IMR-90 (cell line): ENCODE measurements at regions not wholly inside any gene's neighbourhood (a gene's known extent, or its start where the extent isn't known, plus 50 kb on each side); places are given as distances from the start of the nearest gene placed in this dataset.

Experiments used
- ATAC-seq: fragments of 200-7000 bp; cut with Tn5 transposase; 2 replicates; pipeline ENCODE4 v1.9.1; 2020; ENCODE audit warnings: low read depth, mild to moderate bottlenecking, moderate library complexity
- BruUV-seq: library from RNA; stranded (reverse); fragments of 400-500 nt; replicated peaks from 2 replicates; lab custom pipeline; 2021; lab: Mats Ljungman, UMichigan
- CTCF ChIA-PET: fragments of 300-600 bp; formaldehyde crosslinking; extraction: SDS; loops from one replicate; lab custom pipeline; 2021; ENCODE audit warnings: antibody characterized with exemption; lab: Yijun Ruan, JAX
- POLR2A ChIA-PET: fragments of 300-600 bp; sonication (Branson Sonifier 250); formaldehyde crosslinking; loops from one replicate; lab custom pipeline; 2022; ENCODE audit warnings: antibody characterized with exemption; ENCODE audit not compliant: unreplicated experiment; lab: Charles Lee
- DNase-seq: peaks from one replicate; pipeline ENCODE4 v3.0.0; 2013
- H2AFZ ChIP-seq: replicated peaks from 2 replicates; pipeline ENCODE3; 2013; ENCODE audit warnings: low read length, mild to moderate bottlenecking; ENCODE audit not compliant: poor library complexity
- H2AK5ac ChIP-seq: 2 replicates; pipeline ENCODE4 v1.6.1; 2013; ENCODE audit warnings: low read depth, low read length, inconsistent platforms
- H2AK9ac ChIP-seq: replicated peaks from 2 replicates; pipeline ENCODE3; 2013; ENCODE audit warnings: mild to moderate bottlenecking, low read depth, low read length, moderate library complexity; ENCODE audit not compliant: poor library complexity
- H2BK120ac ChIP-seq: 2 replicates; pipeline ENCODE4 v1.6.1; 2013; ENCODE audit warnings: low read depth, low read length, inconsistent platforms
- H2BK15ac ChIP-seq: 3 replicates; pipeline ENCODE4 v1.6.1; 2013; ENCODE audit warnings: low read depth, low read length, inconsistent platforms
- H2BK20ac ChIP-seq: 2 replicates; pipeline ENCODE4 v1.6.1; 2013; ENCODE audit warnings: low read depth, mild to moderate bottlenecking, inconsistent platforms, low read length, moderate library complexity
- H2BK5ac ChIP-seq: 2 replicates; pipeline ENCODE4 v1.6.1; 2013; ENCODE audit warnings: mild to moderate bottlenecking, low read depth, low read length, inconsistent platforms; ENCODE audit not compliant: poor library complexity, severe bottlenecking
- H3K14ac ChIP-seq: replicated peaks from 2 replicates; pipeline ENCODE4 v1.6.1; 2013; ENCODE audit warnings: low read depth, low read length, inconsistent platforms
- H3K18ac ChIP-seq: 2 replicates; pipeline ENCODE4 v1.6.1; 2013; ENCODE audit warnings: low read depth, low read length, control low read depth
- H3K23ac ChIP-seq: 2 replicates; pipeline ENCODE4 v1.6.1; 2013; ENCODE audit warnings: low read depth, low read length, inconsistent platforms
- H3K27ac ChIP-seq: 2 replicates; pipeline ENCODE4 v1.5.1; 2013; ENCODE audit warnings: mild to moderate bottlenecking, control low read depth, low read length; ENCODE audit not compliant: insufficient read depth
- H3K27me3 ChIP-seq: 2 replicates; pipeline ENCODE4 v1.6.1; 2013; ENCODE audit warnings: low read length; ENCODE audit not compliant: control insufficient read depth, insufficient read depth
- H3K36me3 ChIP-seq: 2 replicates; pipeline ENCODE4 v1.6.1; 2013; ENCODE audit warnings: low read length, mixed read lengths; ENCODE audit not compliant: control insufficient read depth, insufficient read depth
- H3K4ac ChIP-seq: 2 replicates; pipeline ENCODE4 v1.6.1; 2013; ENCODE audit warnings: low read depth, low read length, inconsistent platforms
- H3K4me1 ChIP-seq: 2 replicates; pipeline ENCODE4 v1.6.1; 2013; ENCODE audit warnings: low read length, mixed read lengths; ENCODE audit not compliant: control insufficient read depth, insufficient read depth
- H3K4me2 ChIP-seq: 2 replicates; pipeline ENCODE4 v1.6.1; 2013; ENCODE audit warnings: low read depth, mild to moderate bottlenecking, control low read depth, low read length, moderate library complexity
- H3K4me3 ChIP-seq: 2 replicates; pipeline ENCODE4 v1.5.1; 2013; ENCODE audit warnings: low read depth, mild to moderate bottlenecking, control low read depth, low read length, moderate library complexity; ENCODE audit not compliant: insufficient read depth
- H3K56ac ChIP-seq: 2 replicates; pipeline ENCODE4 v1.6.1; 2013; ENCODE audit warnings: low read length, inconsistent platforms; ENCODE audit not compliant: insufficient read depth; ENCODE audit errors: extremely low read depth
- H3K79me1 ChIP-seq, 2 experiments: 2 replicates each; pipeline ENCODE4 v1.6.1; 2013; ENCODE audit warnings: low read length in 2 of 2, inconsistent platforms in 1 of 2, low read depth in 1 of 2
- H3K9ac ChIP-seq: 2 replicates; pipeline ENCODE4 v1.6.1; 2013; ENCODE audit warnings: low read depth, low read length, control low read depth
- H3K9me1 ChIP-seq: 2 replicates; pipeline ENCODE4 v1.6.1; 2013; ENCODE audit warnings: low read length, inconsistent platforms; ENCODE audit not compliant: insufficient read depth
- H3K9me3 ChIP-seq: 2 replicates; pipeline ENCODE4 v1.6.1; 2013; ENCODE audit warnings: low read length; ENCODE audit not compliant: control insufficient read depth, insufficient read depth
- H4K20me1 ChIP-seq: 2 replicates; pipeline ENCODE4 v1.6.1; 2013; ENCODE audit warnings: low read length, inconsistent platforms; ENCODE audit not compliant: insufficient read depth
- H4K5ac ChIP-seq: 2 replicates; pipeline ENCODE4 v1.6.1; 2013; ENCODE audit warnings: mild to moderate bottlenecking, low read depth, low read length, control low read depth
- H4K8ac ChIP-seq, 2 experiments: 2 replicates each; pipeline ENCODE4 v1.6.1; 2013; ENCODE audit warnings: low read depth in 2 of 2, low read length in 2 of 2, control low read depth in 1 of 2, inconsistent platforms in 1 of 2
- H4K91ac ChIP-seq: 2 replicates; pipeline ENCODE4 v1.6.1; 2013; ENCODE audit warnings: low read depth, low read length, inconsistent platforms; ENCODE audit not compliant: insufficient read depth
- CEBPB ChIP-seq: IDR thresholded peaks from 2 replicates; pipeline ENCODE4 v1.6.1; 2012; ENCODE audit warnings: low read depth, low read length, improper control_type of control experiment
- CTCF ChIP-seq: conservative IDR thresholded peaks from 2 replicates; pipeline ENCODE4 v1.5.1; 2012; ENCODE audit warnings: mild to moderate bottlenecking, low read depth, low read length, improper control_type of control experiment
- ELK1 ChIP-seq: fragments of 150-350 bp; IDR thresholded peaks from 2 replicates; pipeline ENCODE4 v1.6.1; 2016; ENCODE audit warnings: low read depth, mild to moderate bottlenecking, low read length, moderate library complexity, borderline replicate concordance
- MAFK ChIP-seq: IDR thresholded peaks from 2 replicates; pipeline ENCODE4 v1.6.1; 2012; ENCODE audit warnings: low read depth, low read length, improper control_type of control experiment
- MAZ ChIP-seq: IDR thresholded peaks from 2 replicates; pipeline ENCODE4 v1.6.1; 2012; ENCODE audit warnings: low read depth, mild to moderate bottlenecking, low read length, improper control_type of control experiment, moderate library complexity, borderline replicate concordance
- NFE2L2 ChIP-seq: fragments of 150-350 bp; IDR thresholded peaks from 2 replicates; pipeline ENCODE4 v1.6.1; 2016; ENCODE audit warnings: low read depth, mild to moderate bottlenecking, low read length
- RCOR1 ChIP-seq: IDR thresholded peaks from 2 replicates; pipeline ENCODE4 v1.6.1; 2012; ENCODE audit warnings: mild to moderate bottlenecking, low read length, improper control_type of control experiment; ENCODE audit not compliant: insufficient replicate concordance
- RFX5 ChIP-seq: IDR thresholded peaks from 2 replicates; pipeline ENCODE4 v1.8.0; 2012; ENCODE audit warnings: low read depth, mild to moderate bottlenecking, low read length, moderate library complexity
- USF2 ChIP-seq: fragments of 150-350 bp; IDR thresholded peaks from 2 replicates; pipeline ENCODE4 v1.6.1; 2017; ENCODE audit warnings: mild to moderate bottlenecking, antibody characterized with exemption, low read length, low read depth
- WGBS, 2 experiments: methylation state at CpG; one replicate each; pipeline versions ENCODE4 v1.1.5 to v1.1.7; 2013; ENCODE audit warnings: missing lambda C conversion rate in 2 of 2; ENCODE audit not compliant: insufficient read length in 1 of 2; ENCODE audit errors: extremely low coverage in 2 of 2; 5-methylcytosine and 5-hydroxymethylcytosine counted together
- dilution Hi-C: fragments of 300-500 bp; cut with HindIII; formaldehyde crosslinking; loops from one replicate; pipeline ENCODE4 v1.14.3; 2018; ENCODE audit warnings: low sequenced_read_pairs; ENCODE audit not compliant: unreplicated experiment
- in situ Hi-C: fragments of 300-500 bp; cut with MboI; formaldehyde crosslinking; loops from 3 replicates; pipeline ENCODE4 v1.14.3; 2019; ENCODE audit warnings: low sequenced_read_pairs, inconsistent platforms, mixed read lengths
- intact Hi-C: fragments of 100-400 bp; cut with micrococcal nuclease; formaldehyde crosslinking; loops from 2 replicates; pipeline ENCODE4 v1.10.0; 2022

- no peak overlapping the region for H3K4me3 ChIP-seq
- DNase-seq (no peak), ATAC-seq (no peak)
- ChIA-PET POLR2A (no interaction called here), CTCF (no interaction called here)
- no peaks in the 10 kb centered on the region for H3K9me1 ChIP-seq
- intact Hi-C loops: no loop called here
- H3K4me2 ChIP-seq: no peak overlapping the region
- TF ChIP-seq MAZ (no peak), USF2 (no peak), CTCF (no peak), CEBPB (no peak), RCOR1 (no peak), RFX5 (no peak), NFE2L2 (no peak), MAFK (no peak), ELK1 (no peak)
- dilution Hi-C loops: no loop called here
- H3K9me3 ChIP-seq: no peaks in the 10 kb centered on the region
- H2BK15ac ChIP-seq: no peak overlapping the region
- no peak overlapping the region for H3K56ac ChIP-seq
- no peak overlapping the region for H2AK5ac ChIP-seq
- no peak overlapping the region for H2BK20ac ChIP-seq
- no peak overlapping the region for H4K8ac ChIP-seq
- H2BK120ac ChIP-seq: no peak overlapping the region
- no peak overlapping the region for H3K14ac ChIP-seq
- no peak overlapping the region for H3K27ac ChIP-seq
- no peak overlapping the region for H2BK5ac ChIP-seq
- no peaks in the 10 kb centered on the region for H3K27me3 ChIP-seq
- BruUV-seq: no TSS peak
- no peak overlapping the region for H2AFZ ChIP-seq
- H3K79me1 ChIP-seq: no peaks in the 10 kb centered on the region
- H4K91ac ChIP-seq: no peak overlapping the region
- in situ Hi-C loops: no loop called here
- H3K23ac ChIP-seq: no peak overlapping the region
- no peaks in the 10 kb centered on the region for H3K36me3 ChIP-seq
- H3K9ac ChIP-seq: no peak overlapping the region
- no peak overlapping the region for H4K5ac ChIP-seq
- no peak overlapping the region for H3K4ac ChIP-seq
- no peak overlapping the region for H2AK9ac ChIP-seq
- no peaks in the 10 kb centered on the region for H4K20me1 ChIP-seq
- no peak overlapping the region for H3K18ac ChIP-seq
- WGBS, 2 experiments: no CpG with 5 or more reads among the region's 5 CpGs
- H3K4me1 ChIP-seq: no peaks in the 10 kb centered on the region
Measured at GRCh38 chr4:81965911-81966310, 407.9 kb downstream of the HNRNPD start.
